ENCODE measurements at regions not wholly inside any gene's neighbourhood (a gene's known extent, or its start where the extent isn't known, plus 50 kb on each side); places are given as distances from the start of the nearest gene placed in this dataset.

GRCh38 chr6:167491438-167492099 is 166.7 kb downstream of the TTLL2 start:
- TF ChIP-seq POLR2AphosphoS5 (IDR thresholded peaks at IDR 0.05) (no peak), POLR2A (IDR thresholded peaks at IDR 0.05) (no peak), CTCF (IDR thresholded peaks at IDR 0.05) (no peak), EP300 (IDR thresholded peaks at IDR 0.05; ENCODE audit: low read depth) (no peak)
- H3K27ac ChIP-seq: no peak overlapping the region
- intact Hi-C loops (cut with DNase I; ENCODE audit: low total_unique reads) (no loop called here), in situ Hi-C loops (cut with MboI; ENCODE audit: low pct_ligation_motif_present in 1 of 4, low pct_unique_long_range_greater_than_20kb in 1 of 4, low sequenced_read_pairs in 3 of 4) (loop anchor here in 1 of 4 donors (10.0 kb wide), 1 partner anchor 403 kb away; no protein-coding TSS in a partner anchor)
- WGBS, 2 donors (ENCODE audit: low coverage in 1 of 2): 64 to 83% methylated on average over 3 to 12 of the region's 12 CpGs
- H3K4me1 ChIP-seq: peaks cover 0 to 4% (median 0%) of the 10 kb centered on the region in 4 donors
- no peaks in the 10 kb centered on the region for H3K27me3 ChIP-seq
- H3K9me3 ChIP-seq: no peaks in the 10 kb centered on the region
- H3K36me3 ChIP-seq: no peaks in the 10 kb centered on the region
- no peak overlapping the region for H3K4me3 ChIP-seq
- no peak for DNase-seq

- Histone ChIP-seq H3K36me3 (no peaks in the 10 kb centered on the region), H3K4me3 (no peak overlapping the region), H3K9me3 (no peaks in the 10 kb centered on the region), H3K4me1 (peaks cover 0 to 4% (median 0%) of the 10 kb centered on the region in 4 donors), H3K27ac (no peak overlapping the region), H3K27me3 (no peaks in the 10 kb centered on the region)
- in situ Hi-C loops (cut with MboI; ENCODE audit: low pct_ligation_motif_present in 1 of 4, low pct_unique_long_range_greater_than_20kb in 1 of 4, low sequenced_read_pairs in 3 of 4): loop anchor here in 1 of 4 donors (10.0 kb wide), 1 partner anchor 403 kb away; no protein-coding TSS in a partner anchor
- TF ChIP-seq CTCF (IDR thresholded peaks at IDR 0.05): no peak
- no peak for TF ChIP-seq POLR2AphosphoS5 (IDR thresholded peaks at IDR 0.05)
- no peak for TF ChIP-seq EP300 (IDR thresholded peaks at IDR 0.05; ENCODE audit: low read depth)
- no peak for TF ChIP-seq POLR2A (IDR thresholded peaks at IDR 0.05)
- DNase-seq: no peak
- intact Hi-C loops (cut with DNase I; ENCODE audit: low total_unique reads): no loop called here
- WGBS, 2 donors (ENCODE audit: low coverage in 1 of 2): 79% methylated on average over 12 of the region's 12 CpGs; no CpG with 5 or more reads in 1 of the 2 donors
Measured at GRCh38 chr6:167492100-167492449, 167.2 kb downstream of the TTLL2 start.

- DNase-seq: no peak
- intact Hi-C loops (cut with DNase I; ENCODE audit: low total_unique reads): no loop called here
- WGBS, 2 donors (ENCODE audit: low coverage in 1 of 2): 86 to 96% methylated on average over 1 to 3 of the region's 3 CpGs
Measured at GRCh38 chr6:167493310-167493709, 168.4 kb downstream of the TTLL2 start.

More at GRCh38 chr6:167493310-167493709, 168.4 kb downstream of the TTLL2 start:
- H3K4me1 ChIP-seq: peaks cover 0 to 4% (median 0%) of the 10 kb centered on the region in 4 donors
- in situ Hi-C loops (cut with MboI; ENCODE audit: low pct_ligation_motif_present in 1 of 4, low pct_unique_long_range_greater_than_20kb in 1 of 4, low sequenced_read_pairs in 3 of 4): loop anchor here in 1 of 4 donors (10.0 kb wide), 1 partner anchor 401 kb away; no protein-coding TSS in a partner anchor
- no peak for TF ChIP-seq EP300 (IDR thresholded peaks at IDR 0.05; ENCODE audit: low read depth)
- TF ChIP-seq POLR2AphosphoS5 (IDR thresholded peaks at IDR 0.05): no peak
- TF ChIP-seq CTCF (IDR thresholded peaks at IDR 0.05): no peak
- TF ChIP-seq POLR2A (IDR thresholded peaks at IDR 0.05): no peak
- no peak overlapping the region for H3K27ac ChIP-seq
- H3K9me3 ChIP-seq: no peaks in the 10 kb centered on the region
- H3K4me3 ChIP-seq: no peak overlapping the region
- no peaks in the 10 kb centered on the region for H3K27me3 ChIP-seq
- H3K36me3 ChIP-seq: no peaks in the 10 kb centered on the region
